KBM-7 (cell line): ENCODE measurements at regions not wholly inside any gene's neighbourhood (a gene's known extent, or its start where the extent isn't known, plus 50 kb on each side); places are given as distances from the start of the nearest gene placed in this dataset.

Experiments
- DNase-seq: peaks from one replicate; pipeline ENCODE4 v3.0.0-alpha.2; 2015
- in situ Hi-C: fragments of 300-500 bp; cut with MboI; formaldehyde crosslinking; loops from 2 replicates; pipeline ENCODE4 v1.14.3; 2020; ENCODE audit warnings: low sequenced_read_pairs, low pct_unique_long_range_greater_than_20kb, mixed read lengths

- in situ Hi-C loops, result no loop called here
- DNase-seq, result no peak
These were observed 67.5 kb upstream of the CPLX2 start for GRCh38 chr5:175803736-175804454.

DNA sequence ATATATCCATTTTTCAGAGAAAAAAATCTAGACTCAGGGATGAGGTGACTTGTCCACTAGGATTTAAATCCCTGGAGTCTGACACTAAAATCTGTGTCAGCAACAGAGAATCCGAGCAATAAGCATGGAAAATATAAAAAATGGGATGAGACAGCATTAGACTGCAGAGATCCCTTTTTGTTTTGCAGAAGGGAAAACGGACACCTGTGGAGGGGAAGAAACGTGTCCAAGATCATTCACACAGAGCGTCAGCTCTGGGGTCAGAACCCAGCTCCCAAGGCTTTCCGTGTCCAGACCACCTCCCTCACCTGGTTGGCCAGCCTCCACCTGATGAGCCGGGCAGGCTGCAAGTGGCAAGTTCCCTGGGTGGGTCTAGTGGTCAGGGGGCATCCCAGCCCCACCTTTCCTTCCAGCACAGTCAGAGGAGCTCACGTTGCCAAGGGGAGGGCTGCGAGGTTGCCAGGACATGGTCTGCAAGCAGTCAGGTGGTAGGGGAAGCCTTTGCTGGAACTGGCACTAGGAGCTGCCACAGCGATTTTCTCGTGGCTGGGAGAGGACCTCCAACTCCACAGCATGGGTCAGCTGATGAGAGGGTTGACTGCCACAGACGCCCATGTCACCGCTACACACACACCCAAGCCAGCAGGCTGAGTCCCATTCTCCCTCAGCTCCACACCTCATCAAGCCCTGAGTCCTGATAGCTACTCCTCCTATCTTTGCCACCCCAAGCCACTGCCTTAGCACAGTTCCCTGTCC is 65.9 kb upstream of the CPLX2 start:
- in situ Hi-C loops, result no loop called here
- no peak for DNase-seq

- in situ Hi-C loops, result no loop called here
- DNase-seq, result no peak
These were observed 62.7 kb upstream of the CPLX2 start for GRCh38 chr5:175808711-175809110.

DNA sequence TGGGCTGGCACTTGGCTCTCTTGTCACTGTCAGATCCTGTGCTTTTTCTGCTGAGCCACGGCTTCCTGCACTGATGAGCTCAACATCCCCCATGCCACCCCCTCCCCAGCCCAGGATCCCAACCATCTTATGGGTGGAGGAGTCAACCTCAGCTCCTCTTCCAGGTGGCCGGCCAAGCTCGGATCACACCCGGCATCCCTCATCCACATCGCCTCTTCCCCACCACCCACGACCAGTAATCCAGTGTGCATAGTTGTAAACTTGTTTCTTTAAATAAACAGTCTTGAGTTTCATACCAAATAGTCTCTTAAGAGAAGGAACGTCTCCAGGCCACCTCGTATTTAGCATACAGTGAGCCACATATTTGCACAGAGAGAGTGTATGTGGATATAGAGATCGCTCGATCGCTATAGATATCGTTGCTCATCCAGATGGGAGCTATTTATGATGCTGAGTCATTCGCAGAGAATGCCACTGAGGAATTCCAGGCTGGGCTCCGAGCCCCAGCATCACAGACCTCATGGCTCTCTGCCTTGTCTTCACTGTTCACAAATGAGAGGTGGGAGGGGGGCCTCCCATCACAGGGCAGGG is 61.8 kb upstream of the CPLX2 start:
- DNase-seq, result no peak

GRCh38 chr5:175810457-175810856 is 60.9 kb upstream of the CPLX2 start:
- in situ Hi-C loops, result no loop called here

More for the DNA sequence above, 61.8 kb upstream of the CPLX2 start:
- in situ Hi-C loops, result no loop called here

DNA sequence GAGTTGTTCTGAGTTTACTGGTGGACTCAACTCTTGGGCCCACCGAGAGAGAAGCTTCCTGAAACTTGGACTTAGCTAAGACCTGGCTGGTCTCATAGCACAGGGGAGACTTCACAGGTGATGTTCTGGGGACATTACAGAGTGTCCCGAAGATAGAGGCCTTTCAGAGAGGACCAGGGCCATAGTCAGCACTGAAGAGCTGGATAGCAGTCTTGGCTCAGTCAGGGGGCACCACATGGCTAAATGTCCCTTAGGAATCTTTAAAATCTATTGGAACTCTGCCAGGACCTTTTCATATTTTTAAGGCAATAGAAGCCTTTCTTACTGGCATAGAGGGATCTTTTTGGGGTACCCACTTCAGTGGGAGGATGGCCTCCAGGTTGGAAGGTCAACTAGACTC is 59.8 kb upstream of the CPLX2 start:
- DNase-seq, result no peak
- in situ Hi-C loops, result no loop called here

More at GRCh38 chr5:175810457-175810856, 60.9 kb upstream of the CPLX2 start:
- DNase-seq, result no peak

- in situ Hi-C loops, result no loop called here
- no peak for DNase-seq
These were observed 57.3 kb upstream of the CPLX2 start for GRCh38 chr5:175813943-175814630.

DNA sequence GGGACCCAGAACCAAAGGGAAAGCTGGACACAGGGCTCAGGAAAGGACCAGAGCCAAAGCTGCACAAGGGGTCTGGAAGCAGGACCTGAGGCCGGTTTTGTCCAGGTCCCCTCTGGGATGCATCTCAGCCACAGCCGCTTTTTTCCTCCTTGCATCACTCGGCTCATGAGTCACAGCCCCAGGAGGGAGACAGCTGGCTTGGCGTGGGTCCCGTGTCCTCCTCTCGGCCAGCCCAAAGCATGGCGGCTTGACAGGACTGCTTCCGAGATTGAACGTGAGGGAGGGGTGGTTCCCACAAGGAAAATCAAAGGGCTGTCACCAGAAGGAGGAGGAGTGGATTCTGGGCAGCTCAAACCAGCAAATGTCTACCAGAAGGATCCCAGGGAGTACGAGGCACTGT is 56.7 kb upstream of the CPLX2 start:
- no peak for DNase-seq
- in situ Hi-C loops, result no loop called here

DNA sequence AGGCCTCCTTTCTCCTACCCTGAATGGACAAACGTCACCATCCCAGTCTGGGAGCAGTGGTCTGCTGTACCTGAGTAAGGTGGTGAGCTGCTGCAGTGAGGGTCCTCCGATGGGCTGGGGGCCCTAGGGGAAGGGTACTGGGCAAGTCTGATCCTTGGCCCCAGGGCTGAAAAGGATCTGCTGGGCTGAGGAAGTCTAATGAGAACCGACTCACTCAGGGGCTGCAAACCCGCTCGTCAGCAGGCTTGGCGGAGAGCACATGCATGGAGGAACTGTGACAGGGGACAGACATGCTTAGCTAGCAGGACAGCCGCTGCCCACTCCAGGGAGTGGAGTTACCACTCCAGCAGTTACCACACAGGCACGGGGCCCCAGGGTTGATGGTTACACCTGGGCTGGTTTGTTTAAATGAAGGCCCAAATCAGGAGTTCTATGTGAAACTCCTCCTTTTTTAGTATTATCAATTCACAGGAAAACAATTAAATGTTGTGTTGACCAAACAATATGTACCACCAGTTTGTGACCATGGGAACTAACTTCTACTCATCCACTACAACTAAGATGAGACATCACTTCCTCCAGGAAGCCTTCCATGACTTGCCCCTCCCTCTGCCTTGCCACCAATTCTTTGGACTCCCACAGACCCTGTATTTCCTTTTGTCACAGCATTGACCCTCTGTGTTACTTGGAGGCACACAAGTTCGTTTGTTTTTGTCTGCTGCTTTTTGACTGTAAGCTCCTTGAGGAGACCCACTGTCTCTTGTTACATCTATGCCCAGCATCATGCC is 56.1 kb upstream of the CPLX2 start:
- in situ Hi-C loops, result no loop called here
- no peak for DNase-seq

DNA sequence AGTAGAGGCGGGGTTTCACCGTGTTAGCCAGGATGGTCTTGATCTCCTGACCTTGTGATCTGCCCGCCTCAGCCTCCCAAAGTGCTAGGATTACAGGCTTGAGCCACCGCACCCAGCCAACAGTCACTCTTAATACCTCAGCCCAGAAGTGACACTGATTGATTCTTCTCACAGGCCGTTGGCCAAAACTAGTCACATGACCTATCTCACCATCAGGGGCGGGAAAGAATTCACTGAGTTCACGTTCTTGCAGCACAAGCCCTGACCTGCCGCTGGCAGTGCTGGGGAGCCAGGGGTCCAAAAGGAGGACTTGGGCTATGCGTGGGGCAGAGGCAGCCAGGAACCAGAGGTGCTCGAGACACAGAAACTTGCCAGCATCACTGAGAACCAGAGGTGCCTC is 55.0 kb upstream of the CPLX2 start:
- in situ Hi-C loops, result no loop called here
- no peak for DNase-seq

GRCh38 chr5:175819090-175819425 is 52.3 kb upstream of the CPLX2 start:
- DNase-seq, result no peak
- in situ Hi-C loops, result no loop called here

DNA sequence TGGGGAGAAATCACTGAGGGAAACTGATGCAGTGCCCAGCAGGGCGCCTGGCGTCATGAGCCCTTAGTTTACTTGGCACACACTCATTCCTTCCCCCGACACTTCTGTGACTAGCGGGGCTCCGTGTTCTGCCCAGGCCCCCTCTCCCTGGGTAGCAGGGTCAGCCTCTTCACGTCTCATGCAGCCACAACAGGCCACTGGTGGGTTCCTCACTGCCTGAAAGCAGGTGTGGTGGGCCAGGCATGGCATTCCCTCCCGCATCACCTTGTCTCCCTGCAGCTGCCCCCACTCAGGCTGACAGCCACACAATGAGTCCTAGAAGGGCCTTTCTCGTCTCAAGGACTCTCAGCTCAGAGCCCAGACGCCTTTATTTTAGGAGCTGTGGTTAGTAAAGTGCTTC is 51.1 kb upstream of the CPLX2 start:
- DNase-seq, result no peak
- in situ Hi-C loops, result no loop called here
